ENCODE measurements at regions not wholly inside any gene's neighbourhood (a gene's known extent, or its start where the extent isn't known, plus 50 kb on each side); places are given as distances from the start of the nearest gene placed in this dataset.
"Not testable (repeated sequence)": the region's sequence is repeated elsewhere in the genome, so short reads cannot be mapped to it uniquely, and the experiment has no call there.

- not testable (repeated sequence) for DNase-seq
Measured at GRCh38 chr12:131214936-131215335, 261.2 kb downstream of the ADGRD1 start.

DNA sequence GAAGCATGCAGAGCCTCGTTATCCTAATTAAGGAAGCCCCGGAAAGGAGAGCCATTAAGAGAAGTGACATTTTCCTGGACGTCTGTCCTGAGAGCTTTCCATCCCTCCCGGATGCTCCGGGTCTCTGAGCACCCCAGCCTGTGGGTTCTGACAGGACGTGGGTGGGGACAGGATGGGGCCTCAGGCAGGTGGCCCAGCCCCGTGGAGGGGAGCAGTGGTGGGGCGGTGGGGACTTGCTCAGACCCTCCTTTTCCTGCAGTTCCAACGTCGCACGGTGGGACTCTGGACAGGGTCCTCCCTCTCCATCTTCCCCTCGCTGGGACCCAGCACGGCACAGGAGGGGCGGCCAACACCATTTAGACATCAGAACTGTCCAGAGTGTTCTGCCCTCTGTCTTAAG, 262.9 kb downstream of the ADGRD1 start:
- DNase-seq: not testable (repeated sequence)

- DNase-seq: no peak
Measured at GRCh38 chr12:131217024-131217586, 263.4 kb downstream of the ADGRD1 start.

- DNase-seq: no peak
Measured at GRCh38 chr12:131218026-131218922, 264.6 kb downstream of the ADGRD1 start.

DNA sequence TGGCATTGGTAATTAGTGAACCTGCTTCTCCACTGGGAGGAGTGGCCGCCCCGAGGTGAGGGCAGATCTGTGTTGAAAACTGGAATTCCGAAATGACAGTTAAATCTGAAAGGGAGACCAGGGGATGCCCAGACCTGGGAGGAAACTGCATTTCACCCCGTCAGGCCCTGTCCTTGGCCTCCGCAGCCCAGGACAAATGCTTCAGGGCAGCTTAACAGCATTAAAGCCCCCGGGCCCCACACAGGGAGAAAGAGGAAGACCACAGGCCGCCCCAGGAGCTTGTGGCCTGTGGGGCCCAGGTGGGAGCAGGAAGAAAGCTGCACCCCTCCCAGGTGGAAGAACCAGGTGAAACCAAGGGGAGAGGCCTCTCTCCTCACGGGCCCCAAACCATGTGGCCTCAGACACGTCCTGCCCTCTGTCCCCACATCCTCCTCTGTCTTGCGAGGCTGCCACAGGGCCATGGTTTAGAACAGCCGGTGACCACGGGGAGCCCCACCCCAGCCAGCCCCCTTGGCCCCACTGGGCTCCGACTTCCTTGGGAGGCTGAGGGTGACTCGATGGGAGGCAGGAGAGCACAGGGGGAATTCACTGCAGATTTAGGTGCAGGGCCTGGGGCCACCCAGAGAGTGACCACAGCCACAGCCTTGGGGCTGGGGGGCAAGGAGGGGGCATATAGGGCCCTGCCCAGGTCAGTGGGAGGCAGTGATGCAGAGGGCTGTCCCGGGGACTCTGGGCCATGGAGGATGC, 265.4 kb downstream of the ADGRD1 start:
- DNase-seq: no peak

DNA sequence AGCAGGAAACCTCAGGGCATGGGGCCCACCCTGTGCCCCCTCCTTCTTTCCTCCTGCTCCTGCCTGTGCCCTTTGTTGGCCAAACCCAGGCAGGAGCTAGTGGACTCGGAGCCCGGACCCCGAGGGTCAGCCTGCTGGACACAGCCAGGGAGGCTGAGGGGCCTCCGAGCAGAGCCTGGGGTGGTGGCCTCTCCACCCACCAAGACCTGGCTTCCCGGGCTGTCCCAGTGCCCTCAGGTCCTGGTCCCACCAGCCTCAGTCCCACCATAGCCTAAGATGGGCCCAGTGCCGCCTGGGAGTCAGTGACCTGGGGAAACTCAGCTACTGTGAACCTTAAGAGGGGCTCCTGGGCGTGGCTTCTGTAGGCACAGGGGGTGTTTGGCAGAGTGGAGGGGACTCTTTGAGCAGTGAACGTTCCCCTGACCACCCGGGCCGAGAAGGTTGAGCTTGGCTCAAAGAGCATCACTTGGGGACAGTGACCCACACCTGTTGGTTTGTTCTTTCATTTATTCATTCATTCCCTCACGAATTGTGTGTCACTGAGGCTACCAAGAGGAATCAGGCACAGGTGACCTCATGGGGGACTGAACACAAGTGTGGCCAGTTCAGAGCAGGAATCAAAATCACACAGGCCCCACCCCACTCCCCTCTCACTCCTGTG, 266.1 kb downstream of the ADGRD1 start:
- DNase-seq: no peak

GRCh38 chr12:131220331-131220685, 266.6 kb downstream of the ADGRD1 start:
- DNase-seq: no peak

- DNase-seq: no peak
Measured at GRCh38 chr12:131221061-131221956, 267.6 kb downstream of the ADGRD1 start.

GRCh38 chr12:131221957-131222328, 268.2 kb downstream of the ADGRD1 start:
- DNase-seq: no peak

GRCh38 chr12:131222329-131223139, 268.8 kb downstream of the ADGRD1 start:
- no peak for DNase-seq

GRCh38 chr12:131223171-131223761, 269.6 kb downstream of the ADGRD1 start:
- no peak for DNase-seq

- DNase-seq: no peak
Measured at GRCh38 chr12:131223791-131224225, 270.1 kb downstream of the ADGRD1 start.

DNA sequence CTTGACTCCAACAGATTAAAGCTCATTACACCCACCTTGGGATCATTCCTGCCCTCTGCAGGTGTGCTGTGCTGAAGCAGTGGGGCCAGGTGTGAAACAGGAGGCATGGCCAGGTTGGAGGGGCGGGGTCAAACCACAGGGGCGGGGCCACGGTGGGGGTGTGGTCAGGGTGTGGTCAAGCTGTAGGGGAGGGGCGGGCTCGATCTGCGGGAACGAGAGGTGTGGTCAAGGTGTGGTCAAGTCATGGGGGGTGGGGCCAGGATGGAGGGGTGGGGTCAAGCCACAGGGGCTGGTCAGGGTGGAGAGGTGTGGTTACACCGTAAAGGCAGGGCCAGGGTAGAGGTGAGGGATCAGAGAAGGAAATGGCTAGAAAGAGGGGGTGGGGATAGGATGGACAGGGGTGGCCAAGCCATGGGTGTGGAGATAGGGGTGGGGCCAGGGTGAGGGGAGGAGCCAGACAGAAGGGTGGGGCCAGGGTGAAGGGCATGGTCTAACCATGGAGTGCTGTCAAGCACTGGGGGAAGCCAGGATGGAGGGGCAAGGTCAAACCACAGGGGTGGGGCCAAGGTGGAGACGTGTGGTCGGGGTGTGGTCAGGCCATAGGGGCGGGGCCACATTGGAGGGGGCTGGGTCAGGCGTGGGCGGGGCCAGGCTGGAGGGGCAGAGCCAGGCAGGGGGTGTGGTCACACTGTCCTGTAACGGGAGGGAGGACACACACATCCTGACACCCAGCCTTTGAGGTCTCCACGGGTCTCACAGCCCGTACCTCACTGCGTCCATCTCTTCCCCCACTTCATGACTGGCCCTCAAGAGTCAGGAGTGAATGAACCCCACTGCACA, 270.7 kb downstream of the ADGRD1 start:
- not testable (repeated sequence) for DNase-seq

DNA sequence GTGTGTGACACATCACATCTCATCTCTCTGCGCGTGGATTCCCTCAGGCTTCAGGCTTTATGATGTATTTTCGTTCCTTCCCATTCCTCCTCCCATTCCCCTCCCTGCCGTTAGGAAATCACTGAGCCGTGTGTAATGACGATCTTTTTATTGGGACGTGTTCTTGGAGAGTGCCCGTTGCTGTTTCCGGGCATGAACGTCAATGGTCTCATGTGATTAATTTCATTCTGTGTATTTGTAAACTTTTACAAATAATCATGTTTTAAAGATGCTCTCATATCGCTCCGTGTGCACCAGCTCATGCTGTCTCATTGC, 271.3 kb downstream of the ADGRD1 start:
- not testable (repeated sequence) for DNase-seq

- DNase-seq: no peak
Measured at GRCh38 chr12:131226345-131227265, 272.9 kb downstream of the ADGRD1 start.

- not testable (repeated sequence) for DNase-seq
Measured at GRCh38 chr12:131227641-131228040, 273.9 kb downstream of the ADGRD1 start.

GRCh38 chr12:131229079-131229425, 275.3 kb downstream of the ADGRD1 start:
- DNase-seq: not testable (repeated sequence)

GRCh38 chr12:131229426-131230339, 276.0 kb downstream of the ADGRD1 start:
- DNase-seq: no peak
